Bronchial epithelial cell (primary cell): ENCODE measurements at regions not wholly inside any gene's neighbourhood (a gene's known extent, or its start where the extent isn't known, plus 50 kb on each side); places are given as distances from the start of the nearest gene placed in this dataset.

ENCODE experiments used
- DNase-seq: peaks from one replicate; pipeline ENCODE4 v3.0.0-alpha.2; 2010; ENCODE audit warnings: low read depth
- FAIRE-seq: peaks from 2 replicates; lab custom pipeline; 2011; peaks lifted over from hg19 to GRCh38; lab: Jason Lieb, UNC
- H3K27me3 ChIP-seq: 2 replicates; pipeline ENCODE4 v1.5.1; 2011; ENCODE audit warnings: low read length; ENCODE audit not compliant: control insufficient read depth, insufficient read depth
- H3K36me3 ChIP-seq: 2 replicates; pipeline ENCODE4 v1.5.1; 2011; ENCODE audit warnings: low read length; ENCODE audit not compliant: control insufficient read depth, insufficient read depth
- H3K4me3 ChIP-seq: 2 replicates; pipeline ENCODE4 v1.5.1; 2011; ENCODE audit warnings: mild to moderate bottlenecking, low read depth, low read length, control low read depth
- TF ChIP-seq, protein P1 (sequence below): IDR thresholded peaks from 2 replicates; pipeline ENCODE4 v1.5.1; 2011; ENCODE audit warnings: mild to moderate bottlenecking, moderate library complexity, low read length, control low read depth, inconsistent platforms; ENCODE audit not compliant: insufficient read depth, severe bottlenecking

DNA sequence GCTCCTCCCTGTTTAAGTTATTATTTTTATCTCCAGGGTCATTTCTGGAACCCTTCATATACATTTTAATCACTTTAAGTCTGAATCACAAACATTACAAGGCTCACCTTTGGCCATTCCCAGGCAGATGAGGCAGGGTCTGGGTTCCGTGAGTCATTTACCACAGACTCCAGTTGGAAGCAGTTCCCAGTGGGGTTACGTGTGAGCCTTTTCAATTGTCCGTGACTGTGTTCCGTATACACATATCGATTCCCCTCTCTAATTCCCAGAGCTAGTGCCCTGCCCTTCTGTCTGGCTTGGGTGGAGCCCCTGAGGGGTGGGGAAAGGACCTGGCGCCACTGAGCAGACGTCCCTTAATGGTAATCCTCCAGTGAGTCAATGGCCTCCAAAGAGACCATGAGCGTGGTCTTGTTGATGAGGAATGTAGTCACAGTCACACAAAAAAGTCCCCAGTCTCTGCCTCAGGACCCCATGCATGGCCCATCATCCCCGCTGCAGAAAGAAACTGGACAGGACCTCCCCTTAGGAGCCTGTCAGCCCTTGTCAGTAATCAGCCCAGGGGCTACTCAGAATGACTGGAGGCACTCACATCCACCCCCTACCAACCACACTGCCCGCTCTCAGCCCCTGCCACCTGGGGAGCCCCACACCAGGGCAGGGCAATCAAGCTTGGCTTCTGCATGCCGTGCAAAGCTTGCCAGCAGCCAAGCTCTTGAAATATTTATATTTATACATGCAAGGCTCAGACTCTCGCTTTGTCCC lies 144.4 kb downstream of the ZIC5 start:
- FAIRE-seq (no peak), DNase-seq (no peak)
- H3K36me3 ChIP-seq, result no peaks in the 10 kb centered on the region

DNA sequence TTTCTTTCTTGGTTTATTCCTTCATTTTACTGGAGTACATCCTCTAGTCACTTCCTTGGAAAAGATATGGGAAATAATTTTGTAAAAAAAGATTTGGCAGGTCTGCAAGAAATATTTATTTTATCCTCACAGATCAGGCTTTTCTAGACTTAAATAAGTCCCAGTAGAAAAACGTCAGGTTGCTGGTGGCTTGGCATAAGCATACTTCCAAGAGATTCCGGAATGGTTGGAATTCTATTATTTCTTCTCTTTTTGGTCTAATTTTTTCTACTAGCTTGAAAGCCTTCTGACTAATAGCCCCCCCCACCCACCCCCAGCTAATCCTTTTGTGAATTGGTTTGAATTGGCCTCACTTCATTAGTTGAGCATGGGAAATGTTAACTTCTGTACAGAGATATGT lies 147.6 kb downstream of the ZIC5 start:
- no peak overlapping the region for H3K4me3 ChIP-seq
- TF ChIP-seq, protein P1, sequence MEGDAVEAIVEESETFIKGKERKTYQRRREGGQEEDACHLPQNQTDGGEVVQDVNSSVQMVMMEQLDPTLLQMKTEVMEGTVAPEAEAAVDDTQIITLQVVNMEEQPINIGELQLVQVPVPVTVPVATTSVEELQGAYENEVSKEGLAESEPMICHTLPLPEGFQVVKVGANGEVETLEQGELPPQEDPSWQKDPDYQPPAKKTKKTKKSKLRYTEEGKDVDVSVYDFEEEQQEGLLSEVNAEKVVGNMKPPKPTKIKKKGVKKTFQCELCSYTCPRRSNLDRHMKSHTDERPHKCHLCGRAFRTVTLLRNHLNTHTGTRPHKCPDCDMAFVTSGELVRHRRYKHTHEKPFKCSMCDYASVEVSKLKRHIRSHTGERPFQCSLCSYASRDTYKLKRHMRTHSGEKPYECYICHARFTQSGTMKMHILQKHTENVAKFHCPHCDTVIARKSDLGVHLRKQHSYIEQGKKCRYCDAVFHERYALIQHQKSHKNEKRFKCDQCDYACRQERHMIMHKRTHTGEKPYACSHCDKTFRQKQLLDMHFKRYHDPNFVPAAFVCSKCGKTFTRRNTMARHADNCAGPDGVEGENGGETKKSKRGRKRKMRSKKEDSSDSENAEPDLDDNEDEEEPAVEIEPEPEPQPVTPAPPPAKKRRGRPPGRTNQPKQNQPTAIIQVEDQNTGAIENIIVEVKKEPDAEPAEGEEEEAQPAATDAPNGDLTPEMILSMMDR, result no peak
- DNase-seq, result no peak
- no peaks in the 10 kb centered on the region for H3K36me3 ChIP-seq
- H3K27me3 ChIP-seq, result no peaks in the 10 kb centered on the region
- FAIRE-seq, result no peak

More for the DNA sequence above, 144.4 kb downstream of the ZIC5 start:
- Histone ChIP-seq H3K4me3 (no peak overlapping the region), H3K27me3 (no peaks in the 10 kb centered on the region)
- TF ChIP-seq, protein P1, result no peak

DNA sequence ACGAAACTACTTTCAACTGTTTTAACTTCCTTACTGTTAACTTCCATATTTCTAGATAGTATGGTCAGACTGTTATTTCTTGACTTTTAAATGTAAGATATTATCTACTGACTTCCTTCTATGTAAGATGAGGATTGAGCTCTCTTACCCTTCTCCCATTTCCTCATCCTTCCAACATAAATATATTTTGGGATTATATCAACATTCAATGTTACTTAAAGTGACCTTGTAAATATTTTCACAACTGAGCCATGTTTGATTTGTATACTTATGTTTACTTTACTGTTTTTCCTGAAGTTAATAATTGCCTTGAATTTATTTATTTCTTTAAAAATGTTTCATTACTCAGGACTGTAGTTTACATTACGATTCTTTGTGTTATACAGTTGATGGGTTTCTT lies 148.7 kb downstream of the ZIC5 start:
- FAIRE-seq (no peak), DNase-seq (no peak)
- Histone ChIP-seq H3K36me3 (no peaks in the 10 kb centered on the region), H3K27me3 (no peaks in the 10 kb centered on the region), H3K4me3 (no peak overlapping the region)
- TF ChIP-seq, protein P1, result no peak

DNA sequence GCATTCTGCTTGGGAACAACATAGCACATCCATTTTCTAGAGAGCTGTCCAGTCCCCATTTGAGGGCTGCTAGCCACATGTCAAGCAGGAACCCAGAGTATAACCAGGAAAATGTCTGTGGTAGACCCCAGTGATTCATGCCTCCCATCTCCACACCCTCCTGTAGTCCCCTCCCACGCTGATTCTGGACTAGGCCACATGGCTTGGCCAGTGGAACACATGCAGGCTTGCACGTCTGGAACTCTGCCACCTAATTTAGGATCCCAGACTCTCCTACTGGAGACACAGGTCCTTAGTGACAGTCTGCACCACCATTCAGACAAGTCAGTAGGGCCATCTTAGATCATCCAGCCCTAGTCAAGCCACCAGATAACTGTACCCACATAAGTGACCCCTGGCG lies 149.8 kb downstream of the ZIC5 start:
- no peaks in the 10 kb centered on the region for H3K27me3 ChIP-seq
- DNase-seq, result no peak
- H3K36me3 ChIP-seq, result no peaks in the 10 kb centered on the region

DNA sequence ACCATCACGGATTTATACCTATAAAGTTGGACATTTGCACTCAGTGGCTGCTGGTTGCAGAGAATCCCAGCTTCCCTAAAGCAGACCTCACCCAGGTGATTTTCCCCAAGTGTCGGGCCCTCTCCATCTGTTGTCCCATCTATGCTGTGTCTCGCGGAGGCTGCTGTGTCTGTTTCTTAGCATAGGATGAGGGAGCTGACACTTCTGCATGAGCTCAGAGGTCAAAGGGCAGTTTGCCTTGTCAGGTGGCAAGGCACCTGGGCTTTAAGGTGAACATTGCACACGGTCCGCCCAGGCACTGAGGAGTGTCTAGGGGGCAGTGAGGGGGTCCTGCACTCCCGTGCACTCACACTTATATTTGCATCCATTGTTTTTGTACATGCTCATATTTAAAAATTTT lies 151.6 kb downstream of the ZIC5 start:
- TF ChIP-seq, protein P1, result no peak
- H3K27me3 ChIP-seq, result no peaks in the 10 kb centered on the region
- no peaks in the 10 kb centered on the region for H3K36me3 ChIP-seq
- DNase-seq (no peak), FAIRE-seq (no peak)
- H3K4me3 ChIP-seq, result no peak overlapping the region

More for the DNA sequence above, 149.8 kb downstream of the ZIC5 start:
- H3K4me3 ChIP-seq, result no peak overlapping the region
- no peak for FAIRE-seq
- TF ChIP-seq, protein P1, result no peak

DNA sequence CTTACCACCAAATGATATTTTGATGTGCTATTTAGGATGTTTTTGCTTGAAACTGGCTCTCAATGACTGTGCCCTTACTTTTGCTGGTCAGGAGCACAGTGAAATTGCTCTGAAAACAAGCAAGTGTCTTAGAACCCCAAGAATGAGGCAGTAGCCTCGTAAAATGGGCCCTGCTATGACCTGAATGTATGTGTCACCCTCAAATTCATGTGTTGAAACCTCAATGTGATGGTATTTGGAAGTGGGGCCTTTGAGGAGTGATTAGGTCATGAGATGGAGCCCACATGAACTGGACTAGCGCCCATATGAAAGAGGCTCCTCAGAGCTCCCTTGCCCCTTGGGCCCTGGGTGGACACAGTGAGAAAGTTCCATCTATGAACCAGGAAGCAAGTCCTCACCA lies 155.2 kb downstream of the ZIC5 start:
- DNase-seq (no peak), FAIRE-seq (no peak)
- no peaks in the 10 kb centered on the region for H3K36me3 ChIP-seq
- no peaks in the 10 kb centered on the region for H3K27me3 ChIP-seq
- no peak overlapping the region for H3K4me3 ChIP-seq
- TF ChIP-seq, protein P1, result no peak
